Caco-2 (cell line): ENCODE measurements at regions not wholly inside any gene's neighbourhood (a gene's known extent, or its start where the extent isn't known, plus 50 kb on each side); places are given as distances from the start of the nearest gene placed in this dataset.

Experiments used
- BruUV-seq: library from RNA; stranded (reverse); fragments of 400-500 nt; replicated peaks from 2 replicates; lab custom pipeline; 2021; lab: Mats Ljungman, UMichigan
- CTCF ChIA-PET: fragments of 300-600 bp; sonication (Branson Sonifier 250); formaldehyde crosslinking; loops from one replicate; lab custom pipeline; 2022; ENCODE audit warnings: antibody characterized with exemption; lab: Charles Lee
- POLR2A ChIA-PET: fragments of 300-600 bp; sonication (Branson Sonifier 250); formaldehyde crosslinking; loops from one replicate; lab custom pipeline; 2022; ENCODE audit warnings: antibody characterized with exemption; lab: Charles Lee
- DNase-seq, 2 experiments: peaks; one replicate each; pipeline versions ENCODE4 v3.0.0 to v3.0.0-alpha.2; 2020 to 2022
- H3K27me3 ChIP-seq: replicated peaks from 2 replicates; pipeline ENCODE4 v1.6.0; 2011; ENCODE audit warnings: low read length; ENCODE audit not compliant: control insufficient read depth, insufficient read depth
- H3K36me3 ChIP-seq: 2 replicates; pipeline ENCODE4 v1.5.1; 2011; ENCODE audit warnings: low read length; ENCODE audit not compliant: control insufficient read depth, insufficient read depth
- H3K4me1 ChIP-seq: fragments of 250-450 bp; sonication (Bioruptor Pico); 2 replicates; pipeline ENCODE4 v1.5.1; 2020; ENCODE audit warnings: mild to moderate bottlenecking
- H3K4me3 ChIP-seq: 2 replicates; pipeline ENCODE4 v1.5.1; 2011; ENCODE audit warnings: low read depth, mild to moderate bottlenecking, control low read depth, low read length
- H3K9me3 ChIP-seq: fragments of 250-450 bp; sonication (Bioruptor Pico); 2 replicates; pipeline ENCODE4 v1.5.1; 2020; ENCODE audit warnings: mild to moderate bottlenecking, moderate library complexity
- H3K27ac Mint-ChIP-seq: one replicate; pipeline ENCODE4 v1.8.0; 2022; ENCODE audit warnings: mixed read lengths; ENCODE audit not compliant: unreplicated experiment
- H3K27me3 Mint-ChIP-seq: one replicate; pipeline ENCODE4 v1.8.0; 2022; ENCODE audit warnings: mixed read lengths; ENCODE audit not compliant: insufficient read depth, unreplicated experiment
- H3K36me3 Mint-ChIP-seq: one replicate; pipeline ENCODE4 v1.8.0; 2022; ENCODE audit warnings: mild to moderate bottlenecking, mixed read lengths; ENCODE audit not compliant: insufficient read depth, unreplicated experiment
- H3K4me1 Mint-ChIP-seq: one replicate; pipeline ENCODE4 v1.8.0; 2022; ENCODE audit warnings: low read depth, mixed read lengths; ENCODE audit not compliant: unreplicated experiment
- H3K4me3 Mint-ChIP-seq: one replicate; pipeline ENCODE4 v1.8.0; 2022; ENCODE audit warnings: mild to moderate bottlenecking, moderate library complexity, mixed read lengths; ENCODE audit not compliant: unreplicated experiment
- H3K9me3 Mint-ChIP-seq: one replicate; pipeline ENCODE4 v1.8.0; 2022; ENCODE audit warnings: mixed read lengths; ENCODE audit not compliant: unreplicated experiment
- intact Hi-C: fragments of 100-400 bp; cut with micrococcal nuclease; formaldehyde crosslinking; loops from one replicate; pipeline ENCODE4 v1.10.0; 2022; ENCODE audit not compliant: unreplicated experiment
- TF ChIP-seq, protein P1 (sequence below), 2 experiments: fragments of 200-600 bp in 1 of 2; IDR thresholded peaks; 1 replicate in 1 of 2; 2 replicates in 1 of 2; pipeline versions ENCODE4 v1.5.1 to v1.8.0; 2011 to 2022; ENCODE audit warnings: antibody characterized with exemption in 1 of 2, control low read depth in 1 of 2, inconsistent platforms in 1 of 2, low read depth in 1 of 2, low read length in 1 of 2, mild to moderate bottlenecking in 1 of 2, moderate library complexity in 1 of 2; ENCODE audit not compliant: insufficient read depth in 1 of 2, severe bottlenecking in 1 of 2, unreplicated experiment in 1 of 2

DNA sequence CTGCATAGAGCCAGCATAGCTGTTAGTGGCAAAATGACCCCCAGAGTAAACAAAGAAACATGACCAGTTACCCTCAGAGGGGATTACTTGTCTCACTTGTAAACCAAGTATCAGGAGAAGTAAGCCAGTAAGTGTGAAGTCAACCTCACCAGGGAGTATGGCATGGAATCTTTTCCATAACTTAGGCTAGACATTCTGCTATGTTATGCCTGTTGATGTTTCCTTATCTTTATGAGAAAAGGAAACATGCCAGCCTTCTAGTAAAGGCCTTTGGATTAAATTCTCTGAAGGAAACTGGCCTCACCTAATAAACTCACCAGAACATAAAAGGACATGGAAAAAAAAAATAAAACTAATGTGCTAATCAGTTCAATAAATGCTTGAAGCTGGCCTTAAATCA, 87.7 kb downstream of the SEM1 start:
- Mint-ChIP-seq H3K27ac (no peak overlapping the region), H3K9me3 (no peaks in the 10 kb centered on the region), H3K27me3 (peaks cover 5% of the 10 kb centered on the region), H3K4me1 (no peaks in the 10 kb centered on the region), H3K4me3 (no peak overlapping the region), H3K36me3 (no peaks in the 10 kb centered on the region)
- no peaks in the 10 kb centered on the region for H3K27me3 ChIP-seq
- CTCF ChIA-PET: no interaction called here
- H3K36me3 ChIP-seq: no peaks in the 10 kb centered on the region
- H3K4me3 ChIP-seq: no peak overlapping the region
- no peaks in the 10 kb centered on the region for H3K4me1 ChIP-seq
- POLR2A ChIA-PET: no interaction called here
- H3K9me3 ChIP-seq: no peaks in the 10 kb centered on the region
- DNase-seq: no peak
- TF ChIP-seq, protein P1, sequence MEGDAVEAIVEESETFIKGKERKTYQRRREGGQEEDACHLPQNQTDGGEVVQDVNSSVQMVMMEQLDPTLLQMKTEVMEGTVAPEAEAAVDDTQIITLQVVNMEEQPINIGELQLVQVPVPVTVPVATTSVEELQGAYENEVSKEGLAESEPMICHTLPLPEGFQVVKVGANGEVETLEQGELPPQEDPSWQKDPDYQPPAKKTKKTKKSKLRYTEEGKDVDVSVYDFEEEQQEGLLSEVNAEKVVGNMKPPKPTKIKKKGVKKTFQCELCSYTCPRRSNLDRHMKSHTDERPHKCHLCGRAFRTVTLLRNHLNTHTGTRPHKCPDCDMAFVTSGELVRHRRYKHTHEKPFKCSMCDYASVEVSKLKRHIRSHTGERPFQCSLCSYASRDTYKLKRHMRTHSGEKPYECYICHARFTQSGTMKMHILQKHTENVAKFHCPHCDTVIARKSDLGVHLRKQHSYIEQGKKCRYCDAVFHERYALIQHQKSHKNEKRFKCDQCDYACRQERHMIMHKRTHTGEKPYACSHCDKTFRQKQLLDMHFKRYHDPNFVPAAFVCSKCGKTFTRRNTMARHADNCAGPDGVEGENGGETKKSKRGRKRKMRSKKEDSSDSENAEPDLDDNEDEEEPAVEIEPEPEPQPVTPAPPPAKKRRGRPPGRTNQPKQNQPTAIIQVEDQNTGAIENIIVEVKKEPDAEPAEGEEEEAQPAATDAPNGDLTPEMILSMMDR (IDR thresholded peaks at IDR 0.05; ENCODE audit: insufficient read depth in 1 of 2, low read depth in 1 of 2, low read length in 1 of 2, severe bottlenecking in 1 of 2, unreplicated experiment in 1 of 2): no peak
- no TSS peak for BruUV-seq
- intact Hi-C loops: no loop called here

DNA sequence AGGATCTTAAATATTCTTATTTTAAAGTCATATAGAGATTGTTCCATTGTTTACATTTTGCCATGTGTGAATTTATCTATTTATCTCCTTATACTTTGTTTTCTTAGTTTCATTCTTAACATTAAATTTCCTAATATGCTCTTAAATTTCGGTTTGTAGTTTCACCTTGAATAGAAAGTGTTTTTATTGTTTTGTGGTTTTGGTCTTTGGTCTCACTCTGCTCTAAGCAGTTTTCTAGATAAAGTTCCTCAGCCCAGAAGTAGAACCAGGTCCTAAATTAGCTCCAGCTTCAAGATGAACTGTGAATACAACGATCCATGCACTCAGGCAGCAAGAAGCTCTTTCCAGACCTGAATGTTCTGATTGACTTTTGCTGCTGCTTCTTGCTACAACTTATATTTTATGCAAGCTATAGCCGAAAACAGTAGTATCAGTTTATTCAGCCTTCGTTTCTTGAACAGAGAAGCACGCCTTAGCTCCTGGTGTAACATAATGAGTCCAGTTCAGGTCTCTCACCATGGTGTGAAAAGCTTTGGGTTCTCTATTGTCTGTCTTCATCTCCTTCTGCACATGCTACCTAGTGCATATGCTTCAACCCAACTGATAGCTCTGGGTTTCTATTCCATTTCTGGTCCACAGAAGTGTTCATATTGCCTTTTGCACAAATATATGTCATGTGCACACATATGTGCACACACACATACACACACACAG, 95.3 kb downstream of the SEM1 start:
- Mint-ChIP-seq H3K9me3 (no peaks in the 10 kb centered on the region), H3K4me3 (no peak overlapping the region), H3K4me1 (no peaks in the 10 kb centered on the region), H3K36me3 (no peaks in the 10 kb centered on the region), H3K27ac (no peak overlapping the region), H3K27me3 (peaks cover 8% of the 10 kb centered on the region)
- no TSS peak for BruUV-seq
- DNase-seq: no peak
- H3K9me3 ChIP-seq: no peaks in the 10 kb centered on the region
- intact Hi-C loops: no loop called here
- no peaks in the 10 kb centered on the region for H3K36me3 ChIP-seq
- no peaks in the 10 kb centered on the region for H3K4me1 ChIP-seq
- no peaks in the 10 kb centered on the region for H3K27me3 ChIP-seq
- H3K4me3 ChIP-seq: no peak overlapping the region
- ChIA-PET POLR2A (no interaction called here), CTCF (no interaction called here)
- TF ChIP-seq, protein P1 (IDR thresholded peaks at IDR 0.05; ENCODE audit: insufficient read depth in 1 of 2, low read depth in 1 of 2, low read length in 1 of 2, severe bottlenecking in 1 of 2, unreplicated experiment in 1 of 2): no peak

DNA sequence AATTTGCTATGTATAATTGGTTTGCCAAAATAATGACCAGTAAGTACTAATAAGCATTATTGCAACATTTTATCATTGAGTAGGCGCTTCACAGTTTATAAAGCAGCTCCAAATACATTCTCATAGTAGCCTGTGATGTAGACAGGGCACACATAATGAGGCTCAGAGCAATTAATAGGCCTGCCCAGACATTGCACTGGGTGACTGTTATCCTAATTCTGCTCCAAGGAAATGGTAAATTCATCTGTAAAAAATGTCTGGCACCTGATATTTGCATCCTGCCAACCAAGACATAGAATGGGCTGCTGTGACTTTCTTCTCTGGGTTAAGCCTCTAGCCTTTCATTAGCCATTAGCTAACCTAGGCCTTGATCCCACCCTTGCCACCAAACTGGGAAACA, 97.6 kb downstream of the SEM1 start:
- Mint-ChIP-seq H3K4me3 (no peak overlapping the region), H3K4me1 (no peaks in the 10 kb centered on the region), H3K9me3 (no peaks in the 10 kb centered on the region), H3K36me3 (no peaks in the 10 kb centered on the region), H3K27ac (no peak overlapping the region), H3K27me3 (peaks cover 3% of the 10 kb centered on the region)
- Histone ChIP-seq H3K4me3 (no peak overlapping the region), H3K36me3 (no peaks in the 10 kb centered on the region), H3K4me1 (no peaks in the 10 kb centered on the region), H3K27me3 (no peaks in the 10 kb centered on the region), H3K9me3 (no peaks in the 10 kb centered on the region)
- ChIA-PET POLR2A (no interaction called here), CTCF (no interaction called here)
- no TSS peak for BruUV-seq
- intact Hi-C loops: no loop called here
- TF ChIP-seq, protein P1 (IDR thresholded peaks at IDR 0.05; ENCODE audit: insufficient read depth in 1 of 2, low read depth in 1 of 2, low read length in 1 of 2, severe bottlenecking in 1 of 2, unreplicated experiment in 1 of 2): no peak
- no peak for DNase-seq
